CD4-positive, alpha-beta T cell treated with Interleukin-2 at 100 ng/mL for 4 hours (primary cell): ENCODE measurements at regions not wholly inside any gene's neighbourhood (a gene's known extent, or its start where the extent isn't known, plus 50 kb on each side); places are given as distances from the start of the nearest gene placed in this dataset.

ENCODE experiments used
- DNase-seq: peaks from one replicate; pipeline ENCODE4 v3.0.0-alpha.2; 2020; ENCODE audit warnings: low spot score

DNA sequence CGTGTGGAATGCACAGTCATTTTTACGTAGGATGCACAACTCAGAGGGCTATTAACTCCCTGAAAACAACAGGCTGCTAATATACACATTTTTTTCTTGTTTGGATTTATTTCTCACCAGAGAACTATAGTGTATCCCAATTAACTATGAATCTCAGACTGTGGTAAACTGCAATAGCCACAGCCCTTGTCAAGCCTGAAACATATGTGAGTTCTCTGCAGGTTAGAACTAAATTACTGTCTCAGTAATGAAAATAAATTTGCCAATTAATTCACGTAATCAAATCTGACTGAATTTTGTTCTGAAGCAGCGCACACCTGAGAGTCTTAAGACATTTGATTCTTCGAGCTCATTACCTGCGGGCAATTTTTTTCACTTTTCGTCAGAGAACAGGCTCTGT, 318.6 kb downstream of the PMP22 start:
- no peak for DNase-seq

DNA sequence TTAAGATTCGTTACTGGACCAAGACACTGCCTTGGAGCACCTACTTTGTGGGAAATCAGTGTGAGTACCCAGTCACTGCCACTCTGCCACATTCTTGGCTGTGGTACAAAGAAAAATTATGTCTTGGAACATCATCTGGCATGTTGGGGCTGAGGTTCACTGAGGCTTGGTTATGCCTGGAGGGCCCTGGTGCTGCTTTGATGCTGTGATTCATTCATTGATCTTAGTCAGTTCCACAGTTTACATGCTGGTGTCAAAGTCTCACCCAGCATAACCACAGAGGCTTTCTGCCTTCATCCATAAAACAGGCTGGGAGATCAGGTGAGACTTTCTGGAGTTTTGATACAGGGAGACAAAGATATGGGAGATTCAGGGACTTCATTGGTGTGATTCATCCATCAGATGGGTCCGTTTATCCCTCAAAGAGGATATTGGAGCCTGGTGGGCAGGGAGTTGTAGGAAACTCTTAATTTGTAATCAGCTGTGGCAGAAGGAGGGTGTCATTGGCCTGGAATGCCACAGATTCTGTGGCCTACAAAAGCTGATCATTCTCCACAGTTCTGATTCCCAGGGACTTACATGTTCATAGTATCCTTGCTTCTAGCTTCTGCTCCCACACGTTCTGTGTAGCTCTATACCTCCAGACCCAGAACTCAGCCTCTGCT, 322.5 kb downstream of the PMP22 start:
- DNase-seq = no peak

GRCh38 chr17:14940938-14941265, 324.2 kb downstream of the PMP22 start:
- no peak for DNase-seq

DNA sequence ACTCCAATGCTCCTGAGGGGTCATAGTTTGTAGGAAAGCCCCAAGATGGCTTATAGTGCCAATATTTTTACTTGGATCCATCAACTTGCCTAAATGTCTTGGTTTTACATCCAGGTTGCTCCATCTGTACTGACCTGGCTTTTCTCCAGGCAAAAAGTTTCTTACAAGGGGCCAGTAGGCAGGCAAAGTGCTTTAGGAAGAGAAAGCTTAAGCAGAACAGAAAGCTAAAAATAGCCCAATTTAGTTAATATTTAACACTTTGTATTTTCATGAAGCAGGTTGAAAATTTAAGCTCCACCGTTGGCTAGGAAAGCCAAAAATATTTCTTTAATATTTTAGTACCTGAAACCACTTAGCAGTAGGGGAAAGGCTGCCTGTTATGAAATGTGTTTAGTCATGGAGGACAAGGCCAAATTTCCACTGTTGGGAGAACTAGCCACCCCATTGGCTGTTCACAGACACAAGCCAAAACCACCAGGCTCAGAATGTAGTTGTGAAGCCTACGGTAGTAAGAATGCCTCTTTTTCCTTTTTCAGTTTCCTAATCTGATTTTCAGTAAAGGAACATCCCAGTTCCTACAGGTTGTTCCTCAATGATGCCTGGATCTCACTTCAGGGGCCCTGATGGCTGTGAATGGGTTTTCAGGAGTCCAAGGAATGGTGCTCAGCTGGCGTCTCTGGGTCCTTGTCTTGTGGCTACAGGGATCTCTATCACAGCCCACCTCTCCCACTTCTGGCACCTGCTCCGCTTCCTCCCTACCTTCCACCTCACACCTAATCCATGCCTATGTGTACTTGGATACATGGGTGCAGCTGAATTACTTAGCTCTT, 324.8 kb downstream of the PMP22 start:
- DNase-seq = no peak

GRCh38 chr17:14935845-14936485, 329.2 kb downstream of the PMP22 start:
- DNase-seq = no peak

DNA sequence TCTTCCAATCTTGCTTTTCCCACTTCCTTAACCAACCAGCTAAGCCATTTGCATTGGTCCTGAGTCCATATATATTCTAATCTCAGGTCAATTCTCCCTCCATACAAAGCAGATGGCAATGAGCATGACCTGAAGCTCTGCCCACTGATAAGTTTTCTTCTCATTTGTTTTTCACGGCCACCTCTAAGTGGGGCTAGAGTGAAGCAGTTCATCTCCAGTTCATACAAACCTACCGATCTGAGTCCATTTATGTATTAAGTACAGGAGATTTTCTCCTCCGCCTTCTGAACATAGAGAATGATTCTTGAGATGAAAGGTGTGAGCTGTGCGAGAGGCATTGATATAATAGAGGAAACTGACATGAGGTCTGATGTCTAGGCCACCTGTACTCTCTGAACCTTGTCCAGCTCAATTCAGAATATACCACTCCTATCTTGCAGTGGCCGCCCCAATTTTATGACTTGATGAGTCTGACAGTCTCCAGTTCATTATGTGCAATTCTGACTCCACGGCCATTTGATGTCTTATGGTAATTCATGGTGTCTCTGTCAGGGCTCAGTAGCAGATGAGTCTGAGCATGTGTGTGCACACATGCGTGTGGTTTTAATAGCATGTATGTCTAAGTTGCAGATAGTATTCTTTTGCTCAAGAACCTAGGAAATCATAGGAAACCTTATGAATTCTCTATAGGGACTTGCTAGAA, 329.8 kb downstream of the PMP22 start:
- no peak for DNase-seq

DNA sequence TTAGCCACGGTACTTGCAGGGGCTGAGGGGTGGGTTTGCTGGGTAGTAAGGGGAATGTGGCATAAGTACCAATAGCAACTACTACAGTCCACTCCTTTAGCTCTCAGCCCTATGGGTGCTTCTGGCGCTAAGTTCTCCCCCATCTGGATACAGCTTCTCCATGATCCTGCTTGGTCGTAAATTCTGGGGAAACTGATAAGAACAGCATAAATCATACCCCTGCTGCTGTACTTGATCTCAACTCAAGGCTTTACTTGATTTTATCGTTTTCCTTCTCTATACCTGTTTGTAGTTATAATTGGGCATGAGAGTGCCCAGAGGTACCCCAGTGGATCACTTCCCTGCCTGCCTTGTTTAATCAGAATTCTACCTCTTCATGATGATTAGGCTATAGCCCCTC, 331.4 kb downstream of the PMP22 start:
- no peak for DNase-seq

GRCh38 chr17:14926526-14927122, 338.5 kb downstream of the PMP22 start:
- peak; percentile 57 for DNase-seq

DNA sequence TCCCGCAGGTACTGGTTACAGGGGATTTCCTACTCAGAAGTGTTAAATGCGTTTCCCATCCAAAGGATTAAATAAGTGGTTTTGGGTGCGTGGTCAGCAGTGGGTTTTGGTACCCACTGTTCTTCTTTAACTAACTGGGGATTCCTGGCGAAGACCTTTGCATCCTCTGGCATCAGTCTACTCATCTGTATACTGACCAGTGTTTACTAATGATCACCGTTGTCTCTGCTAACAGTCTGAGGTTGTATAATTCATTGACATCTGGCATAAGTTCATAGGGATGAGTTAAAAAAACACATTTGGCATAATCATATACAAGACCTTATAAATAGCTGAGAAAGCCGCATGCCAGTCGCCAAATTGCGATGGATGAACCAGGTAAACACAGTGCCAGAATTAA, 339.1 kb downstream of the PMP22 start:
- DNase-seq = no peak

GRCh38 chr17:14925498-14925897, 339.6 kb downstream of the PMP22 start:
- no peak for DNase-seq

DNA sequence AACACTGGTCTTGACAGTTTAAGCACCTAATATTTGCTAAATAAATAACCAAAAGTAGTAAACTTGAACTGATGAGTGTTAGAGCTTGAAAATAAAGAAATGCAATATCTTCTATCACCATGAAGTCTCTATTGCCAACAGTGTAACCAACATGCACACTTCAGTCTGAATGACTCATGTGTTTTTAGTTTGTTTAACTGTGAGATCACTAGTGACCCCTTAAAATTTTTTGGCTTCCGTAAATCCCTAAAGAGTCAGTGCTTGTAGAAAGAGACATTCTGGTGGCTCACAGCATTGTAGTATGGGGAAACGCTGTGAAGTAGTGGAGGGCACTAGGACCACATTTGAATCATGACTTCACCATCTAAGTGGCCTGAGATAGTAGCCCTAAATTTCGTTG, 341.1 kb downstream of the PMP22 start:
- no peak for DNase-seq

DNA sequence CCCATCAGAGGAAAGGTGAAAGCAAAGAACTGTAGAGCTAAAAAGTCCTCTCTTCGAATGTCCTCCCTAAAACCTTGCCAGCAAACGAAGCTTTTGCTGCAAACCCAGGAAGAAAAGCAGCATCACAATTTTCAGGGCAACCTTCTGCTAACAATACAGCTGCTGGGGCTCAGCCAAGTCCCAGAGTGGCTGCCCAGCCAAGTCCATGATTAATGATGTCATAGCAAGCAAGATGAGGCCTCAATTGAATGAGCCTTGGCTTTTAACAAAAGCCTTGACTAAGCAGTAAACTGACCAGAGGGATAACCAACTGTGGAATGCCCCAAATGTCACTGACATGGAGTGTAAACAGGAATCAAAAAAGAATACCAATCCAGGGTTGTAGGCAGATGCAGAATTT, 342.7 kb downstream of the PMP22 start:
- DNase-seq = no peak

GRCh38 chr17:14921936-14922335, 343.2 kb downstream of the PMP22 start:
- DNase-seq = no peak

DNA sequence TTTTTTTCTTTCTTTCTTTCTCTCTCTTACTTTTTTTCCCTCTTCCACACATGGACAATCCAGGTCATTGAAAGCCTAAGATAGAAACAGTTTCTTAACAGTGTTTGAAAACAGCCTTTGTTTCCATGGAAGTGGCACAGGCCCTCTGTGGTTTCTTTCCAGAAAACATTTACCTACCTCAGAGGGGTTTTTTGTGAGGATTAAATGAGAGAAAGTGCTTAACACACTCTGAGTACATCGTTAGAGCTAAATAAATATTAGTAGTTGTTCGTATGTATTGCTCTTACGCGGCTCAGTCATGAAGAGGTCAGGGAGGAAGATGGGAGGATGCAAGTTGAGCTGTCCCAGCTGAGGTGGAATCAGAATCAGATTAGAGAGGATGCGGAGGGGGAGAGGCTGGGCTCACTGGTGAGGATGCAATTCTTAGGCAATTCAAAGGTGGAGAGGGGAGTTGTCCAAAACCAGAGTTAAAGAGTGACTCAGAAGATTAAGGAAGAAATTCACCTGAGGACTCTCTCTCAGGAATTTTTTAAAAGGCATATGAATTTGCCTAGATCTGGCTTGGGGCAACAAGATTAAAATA, 345.4 kb downstream of the PMP22 start:
- DNase-seq = no peak

- DNase-seq = no peak
These were observed 346.0 kb downstream of the PMP22 start for GRCh38 chr17:14919094-14919493.

DNA sequence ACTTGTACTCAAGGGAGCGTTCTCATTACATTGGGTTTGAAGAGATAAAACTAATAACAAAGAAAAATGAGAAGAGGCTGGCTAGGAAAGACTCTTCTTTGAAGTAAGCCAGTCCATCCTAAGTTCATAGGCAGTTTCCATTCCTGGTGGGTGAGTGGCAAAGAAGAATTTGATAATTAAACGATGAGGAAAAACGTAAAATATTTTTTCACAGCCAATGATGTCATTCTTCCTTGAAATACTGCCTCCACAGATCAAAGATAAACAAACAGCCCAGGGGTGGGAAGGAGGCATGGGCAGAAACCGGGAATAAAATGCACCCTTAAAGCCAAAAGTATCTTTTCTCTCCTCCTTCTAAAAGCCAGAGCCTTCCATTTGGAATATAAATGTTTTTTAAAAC, 346.6 kb downstream of the PMP22 start:
- DNase-seq = no peak

GRCh38 chr17:14910916-14911315, 354.2 kb downstream of the PMP22 start:
- DNase-seq = no peak

- DNase-seq = no peak
These were observed 360.7 kb downstream of the PMP22 start for GRCh38 chr17:14904386-14904785.

DNA sequence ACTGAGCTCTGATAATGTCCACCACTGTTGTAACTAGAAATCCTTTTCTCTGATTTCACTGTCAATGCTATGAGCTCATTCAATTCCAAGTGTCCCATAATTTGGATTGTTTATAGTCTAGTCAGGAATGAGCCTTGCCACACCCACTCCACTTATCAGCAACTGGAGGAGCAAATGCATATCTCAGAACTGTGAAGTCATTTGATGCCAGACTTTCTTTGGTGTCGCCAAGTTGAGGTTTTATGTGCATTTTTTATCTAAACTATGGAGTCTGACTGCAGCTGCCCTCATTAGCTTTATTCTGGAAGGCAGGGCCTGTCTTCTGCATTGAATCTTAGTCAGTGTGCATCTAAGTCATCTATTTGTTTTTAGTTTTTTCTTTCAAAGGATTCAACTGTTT, 361.3 kb downstream of the PMP22 start:
- DNase-seq = no peak

- no peak for DNase-seq
These were observed 362.3 kb downstream of the PMP22 start for GRCh38 chr17:14902803-14903202.

DNA sequence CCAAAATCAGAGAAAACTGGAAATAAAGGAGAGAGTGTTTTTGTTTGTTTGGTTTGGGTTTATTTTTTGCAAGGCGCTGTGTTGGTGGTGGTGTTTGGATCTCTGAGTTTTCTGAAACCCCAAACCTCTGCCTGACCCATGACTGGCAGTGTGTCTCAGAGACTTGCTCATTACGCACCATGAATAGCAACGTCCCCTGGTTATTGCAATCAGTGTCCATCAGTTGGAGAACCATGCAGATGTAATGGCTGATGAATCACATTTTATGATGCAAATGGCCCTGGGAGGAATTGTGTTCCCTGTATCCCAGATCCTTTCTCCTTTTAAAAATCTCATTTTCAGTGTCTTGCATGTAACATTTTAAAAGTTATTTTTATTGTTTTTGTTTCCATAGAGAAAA, 362.8 kb downstream of the PMP22 start:
- DNase-seq = no peak

DNA sequence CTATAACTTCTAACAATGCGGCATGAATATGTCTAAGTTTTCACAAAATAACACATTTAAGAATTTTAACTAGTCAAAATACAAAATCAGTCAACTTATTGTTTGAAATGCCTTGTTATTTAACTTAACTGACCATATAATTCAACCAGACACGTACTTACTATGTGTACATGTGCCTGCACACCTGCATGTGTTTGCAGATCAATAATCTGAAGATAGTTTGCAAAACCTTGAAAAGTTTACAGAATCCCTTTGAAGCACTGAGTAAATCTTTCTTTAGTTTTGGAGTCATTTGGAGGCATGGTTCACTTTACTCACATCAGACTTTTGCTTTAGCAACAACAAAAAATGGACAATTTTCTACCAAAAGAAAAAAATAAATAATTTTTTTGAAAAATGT, 363.8 kb downstream of the PMP22 start:
- no peak for DNase-seq
